H9 (cell line): ENCODE measurements at regions not wholly inside any gene's neighbourhood (a gene's known extent, or its start where the extent isn't known, plus 50 kb on each side); places are given as distances from the start of the nearest gene placed in this dataset.

Experiments used
- DNase-seq: peaks from one replicate; pipeline ENCODE4 v3.0.0-alpha.2; 2017
- H2AFZ ChIP-seq: one replicate; pipeline ENCODE4 v1.6.1; 2013; ENCODE audit warnings: mild to moderate bottlenecking, low read length, control low read depth, moderate library complexity
- H2AK5ac ChIP-seq: 2 replicates; pipeline ENCODE4 v1.6.1; 2013; ENCODE audit warnings: low read length, control low read depth, mixed read lengths; ENCODE audit not compliant: insufficient read length
- H2BK120ac ChIP-seq: one replicate; pipeline ENCODE4 v1.6.1; 2013; ENCODE audit warnings: low read depth, mild to moderate bottlenecking, low read length, control low read depth, inconsistent platforms; ENCODE audit not compliant: poor library complexity, severe bottlenecking
- H2BK12ac ChIP-seq: 2 replicates; pipeline ENCODE4 v1.6.1; 2013; ENCODE audit warnings: low read length, control low read depth, mixed read lengths, low read depth; ENCODE audit not compliant: insufficient read length
- H2BK15ac ChIP-seq: 2 replicates; pipeline ENCODE4 v1.6.1; 2013; ENCODE audit warnings: low read depth, low read length, control low read depth
- H2BK20ac ChIP-seq: one replicate; pipeline ENCODE4 v1.6.1; 2013; ENCODE audit warnings: low read depth, mild to moderate bottlenecking, low read length, control low read depth, inconsistent platforms; ENCODE audit not compliant: poor library complexity, severe bottlenecking
- H2BK5ac ChIP-seq: 2 replicates; pipeline ENCODE4 v1.6.1; 2013; ENCODE audit warnings: low read length, control low read depth, mixed read lengths; ENCODE audit not compliant: insufficient read length
- H3K14ac ChIP-seq: 2 replicates; pipeline ENCODE4 v1.6.1; 2013; ENCODE audit warnings: low read length, control low read depth; ENCODE audit not compliant: insufficient read depth
- H3K18ac ChIP-seq: 2 replicates; pipeline ENCODE4 v1.6.1; 2013; ENCODE audit warnings: low read depth, mild to moderate bottlenecking, mixed read lengths, low read length, control low read depth; ENCODE audit not compliant: insufficient read length
- H3K23ac ChIP-seq: 2 replicates; pipeline ENCODE4 v1.6.1; 2013; ENCODE audit warnings: low read length, control low read depth, mixed read lengths, low read depth; ENCODE audit not compliant: insufficient read length
- H3K23me2 ChIP-seq: 2 replicates; pipeline ENCODE4 v1.6.1; 2013; ENCODE audit warnings: low read depth, mild to moderate bottlenecking, mixed read lengths, low read length, control low read depth; ENCODE audit not compliant: insufficient read length, poor library complexity, severe bottlenecking
- H3K27ac ChIP-seq: 2 replicates; pipeline ENCODE4 v1.5.1; 2013; ENCODE audit warnings: low read length, control low read depth, mixed read lengths, low read depth; ENCODE audit not compliant: insufficient read length
- H3K27me3 ChIP-seq: 2 replicates; pipeline ENCODE4 v1.6.1; 2013; ENCODE audit warnings: low read length, control low read depth, inconsistent platforms; ENCODE audit not compliant: insufficient read depth
- H3K4ac ChIP-seq: 2 replicates; pipeline ENCODE4 v1.6.1; 2013; ENCODE audit warnings: low read depth, mild to moderate bottlenecking, control low read depth, inconsistent platforms, low read length, moderate library complexity
- H3K4me1 ChIP-seq: 2 replicates; pipeline ENCODE4 v1.6.1; 2013; ENCODE audit warnings: low read length, control low read depth, inconsistent platforms; ENCODE audit not compliant: insufficient read depth
- H3K4me2 ChIP-seq: 2 replicates; pipeline ENCODE4 v1.6.1; 2013; ENCODE audit warnings: low read length, control low read depth, mixed read lengths; ENCODE audit not compliant: insufficient read length, insufficient read depth
- H3K56ac ChIP-seq: 2 replicates; pipeline ENCODE4 v1.6.1; 2013; ENCODE audit warnings: low read depth, mild to moderate bottlenecking, mixed read lengths, low read length, control low read depth; ENCODE audit not compliant: insufficient read length
- H3K79me1 ChIP-seq: 2 replicates; pipeline ENCODE4 v1.6.1; 2013; ENCODE audit warnings: low read depth, mild to moderate bottlenecking, moderate library complexity, low read length, control low read depth, inconsistent platforms; ENCODE audit not compliant: insufficient read depth, poor library complexity, severe bottlenecking
- H3K79me2 ChIP-seq: 2 replicates; pipeline ENCODE4 v1.6.1; 2013; ENCODE audit warnings: low read length, control low read depth, inconsistent platforms; ENCODE audit not compliant: insufficient read depth
- H3K9ac ChIP-seq: 2 replicates; pipeline ENCODE4 v1.6.1; 2013; ENCODE audit warnings: low read length, control low read depth, mixed read lengths; ENCODE audit not compliant: insufficient read length; ENCODE audit errors: extremely low read depth
- H3K9me3 ChIP-seq: one replicate; pipeline ENCODE4 v1.6.1; 2013; ENCODE audit warnings: low read depth, low read length, inconsistent platforms; ENCODE audit not compliant: control insufficient read depth
- H3T11ph ChIP-seq: one replicate; pipeline ENCODE4 v1.6.1; 2013; ENCODE audit warnings: mild to moderate bottlenecking, low read length, control low read depth, inconsistent platforms
- H4K20me1 ChIP-seq: one replicate; pipeline ENCODE4 v1.6.1; 2013; ENCODE audit not compliant: control insufficient read depth, insufficient read length, insufficient read depth
- H4K5ac ChIP-seq: 2 replicates; pipeline ENCODE4 v1.6.1; 2013; ENCODE audit warnings: low read depth, mild to moderate bottlenecking, mixed read lengths, low read length, control low read depth; ENCODE audit not compliant: insufficient read length
- H4K8ac ChIP-seq: replicated peaks from 2 replicates; pipeline ENCODE4 v1.6.1; 2013; ENCODE audit warnings: low read length, control low read depth, mixed read lengths, low read depth; ENCODE audit not compliant: insufficient read length
- H4K91ac ChIP-seq: 2 replicates; pipeline ENCODE4 v1.6.1; 2013; ENCODE audit warnings: low read depth, mild to moderate bottlenecking, moderate library complexity, mixed read lengths, low read length, control low read depth; ENCODE audit not compliant: insufficient read length
- H3K27ac Mint-ChIP-seq, 3 experiments: 2 replicates in 2 of 3; 3 replicates in 1 of 3; pipeline ENCODE4 v1.8.0; 2020 to 2021; ENCODE audit warnings: mixed read lengths in 3 of 3, mild to moderate bottlenecking in 1 of 3, moderate library complexity in 1 of 3
- H3K27me3 Mint-ChIP-seq: 2 replicates; pipeline ENCODE4 v1.8.0; 2021; ENCODE audit warnings: low read depth, mild to moderate bottlenecking, moderate library complexity, mixed read lengths
- H3K36me3 Mint-ChIP-seq, 3 experiments: 2 replicates in 2 of 3; 3 replicates in 1 of 3; pipeline ENCODE4 v1.8.0; 2020 to 2021; ENCODE audit warnings: low read depth in 3 of 3, mixed read lengths in 3 of 3; ENCODE audit not compliant: insufficient read depth in 1 of 3
- H3K4me1 Mint-ChIP-seq, 2 experiments: 2 replicates each; pipeline ENCODE4 v1.8.0; 2020; ENCODE audit warnings: mixed read lengths in 2 of 2
- H3K4me3 Mint-ChIP-seq, 2 experiments: 2 replicates in 1 of 2; 3 replicates in 1 of 2; pipeline ENCODE4 v1.8.0; 2020 to 2021; ENCODE audit warnings: mild to moderate bottlenecking in 2 of 2, mixed read lengths in 2 of 2, moderate library complexity in 1 of 2
- H3K9me3 Mint-ChIP-seq, 2 experiments: 2 replicates in 1 of 2; 3 replicates in 1 of 2; pipeline ENCODE4 v1.8.0; 2020; ENCODE audit warnings: mild to moderate bottlenecking in 2 of 2, mixed read lengths in 2 of 2, moderate library complexity in 1 of 2
- CTCF ChIP-seq: fragments of 200-600 bp; sonication (generic); conservative IDR thresholded peaks from 3 replicates; pipeline ENCODE4 v1.8.0; 2021; ENCODE audit warnings: antibody characterized with exemption, mild to moderate bottlenecking
- WGBS: extraction: QIAGEN DNeasy Blood & Tissue Kit; methylation state at CpG from one replicate; pipeline ENCODE4 v1.1.7; 2013; ENCODE audit warnings: missing lambda C conversion rate, low lambda C conversion rate, mixed read lengths; ENCODE audit not compliant: insufficient read length; ENCODE audit errors: extremely low coverage; 5-methylcytosine and 5-hydroxymethylcytosine counted together

- Histone ChIP-seq H2AK5ac (no peak overlapping the region), H2BK20ac (no peak overlapping the region), H2AFZ (no peak overlapping the region), H3K18ac (no peak overlapping the region), H4K5ac (no peak overlapping the region), H2BK12ac (no peak overlapping the region), H3K27me3 (no peaks in the 10 kb centered on the region), H3K9me3 (no peaks in the 10 kb centered on the region), H3K4me1 (no peaks in the 10 kb centered on the region), H2BK120ac (no peak overlapping the region), H3K23me2 (no peaks in the 10 kb centered on the region), H3K14ac (no peak overlapping the region), H2BK5ac (no peak overlapping the region), H3K56ac (no peak overlapping the region), H3K27ac (no peak overlapping the region), H4K20me1 (no peaks in the 10 kb centered on the region), H3K79me1 (no peaks in the 10 kb centered on the region), H3K9ac (no peak overlapping the region), H3K79me2 (no peaks in the 10 kb centered on the region), H3K4me2 (no peak overlapping the region), H4K91ac (no peak overlapping the region), H3K23ac (no peak overlapping the region), H3K4ac (no peak overlapping the region), H4K8ac (no peak overlapping the region), H3T11ph (no peak overlapping the region), H2BK15ac (no peak overlapping the region)
- no peaks in the 10 kb centered on the region for H3K27me3 Mint-ChIP-seq
- no peak overlapping the region for H3K4me3 Mint-ChIP-seq
- H3K4me1 Mint-ChIP-seq = peaks cover 18 to 19% of the 10 kb centered on the region in 2 experiments
- H3K27ac Mint-ChIP-seq = no peak overlapping the region
- H3K36me3 Mint-ChIP-seq = no peaks in the 10 kb centered on the region
- no peak for TF ChIP-seq CTCF
- H3K9me3 Mint-ChIP-seq = no peaks in the 10 kb centered on the region
- WGBS = no CpG with 5 or more reads among the region's 3 CpGs
- no peak for DNase-seq
Measured at GRCh38 chr11:40061221-40061620, 1398.2 kb downstream of the LRRC4C start.
